HG03139 (cell line): ENCODE measurements at regions not wholly inside any gene's neighbourhood (a gene's known extent, or its start where the extent isn't known, plus 50 kb on each side); places are given as distances from the start of the nearest gene placed in this dataset.
"Not testable (repeated sequence)": the region's sequence is repeated elsewhere in the genome, so short reads cannot be mapped to it uniquely, and the experiment has no call there.

Experiments used
- ATAC-seq: cut with Tn5 transposase; IDR thresholded peaks from one replicate; pipeline ENCODE4 v1.9.1; 2021; ENCODE audit not compliant: unreplicated experiment

- ATAC-seq = no peak
These were observed 318.2 kb upstream of the RASGEF1B start for GRCh38 chr4:81789741-81790399.

- ATAC-seq = no peak
These were observed 317.5 kb upstream of the RASGEF1B start for GRCh38 chr4:81789158-81789557.

- ATAC-seq = no peak
These were observed 315.1 kb upstream of the RASGEF1B start for GRCh38 chr4:81786766-81787165.

GRCh38 chr4:81786063-81786763, 314.5 kb upstream of the RASGEF1B start:
- ATAC-seq = no peak

- no peak for ATAC-seq
These were observed 313.6 kb upstream of the RASGEF1B start for GRCh38 chr4:81785338-81785737.

- ATAC-seq = no peak
These were observed 311.9 kb upstream of the RASGEF1B start for GRCh38 chr4:81783558-81783957.

- ATAC-seq = no peak
These were observed 310.1 kb upstream of the RASGEF1B start for GRCh38 chr4:81781799-81782198.

- ATAC-seq = not testable (repeated sequence)
These were observed 306.0 kb upstream of the RASGEF1B start for GRCh38 chr4:81777718-81778117.

GRCh38 chr4:81776794-81777193, 305.1 kb upstream of the RASGEF1B start:
- ATAC-seq = no peak

GRCh38 chr4:81773557-81773956, 301.9 kb upstream of the RASGEF1B start:
- ATAC-seq = no peak

GRCh38 chr4:81771721-81772120, 300.0 kb upstream of the RASGEF1B start:
- ATAC-seq = no peak

GRCh38 chr4:81769244-81769643, 297.5 kb upstream of the RASGEF1B start:
- no peak for ATAC-seq

GRCh38 chr4:81758574-81759264, 287.0 kb upstream of the RASGEF1B start:
- ATAC-seq = no peak

- ATAC-seq = no peak
These were observed 286.0 kb upstream of the RASGEF1B start for GRCh38 chr4:81757691-81758090.

GRCh38 chr4:81756973-81757372, 285.3 kb upstream of the RASGEF1B start:
- ATAC-seq = peak; percentile 92

GRCh38 chr4:81756042-81756441, 284.3 kb upstream of the RASGEF1B start:
- no peak for ATAC-seq

- no peak for ATAC-seq
These were observed 282.5 kb upstream of the RASGEF1B start for GRCh38 chr4:81754169-81754568.

- no peak for ATAC-seq
These were observed 280.0 kb upstream of the RASGEF1B start for GRCh38 chr4:81751531-81752289.

- no peak for ATAC-seq
These were observed 275.7 kb upstream of the RASGEF1B start for GRCh38 chr4:81747242-81747930.

GRCh38 chr4:81746773-81747172, 275.1 kb upstream of the RASGEF1B start:
- no peak for ATAC-seq

GRCh38 chr4:81746071-81746470, 274.4 kb upstream of the RASGEF1B start:
- ATAC-seq = no peak
